ENCODE measurements at regions not wholly inside any gene's neighbourhood (a gene's known extent, or its start where the extent isn't known, plus 50 kb on each side); places are given as distances from the start of the nearest gene placed in this dataset.

- no peak for TF ChIP-seq CREB1 (CRISPR knock-in tag; IDR thresholded peaks at IDR 0.05; ENCODE audit: low read depth)
- TF ChIP-seq EZH2phosphoT487 (IDR thresholded peaks at IDR 0.05; ENCODE audit: unreplicated experiment): no peak
These were observed 1974.1 kb upstream of the PCDH20 start (continued) for GRCh38 chr13:63389756-63390155.

GRCh38 chr13:63381078-63381859 lies 1965.6 kb upstream of the PCDH20 start:
- H3K4me1 ChIP-seq (ENCODE audit: insufficient read depth): no peaks in the 10 kb centered on the region
- no peaks in the 10 kb centered on the region for H3K36me3 ChIP-seq (ENCODE audit: insufficient read depth)
- no peaks in the 10 kb centered on the region for H3K79me2 ChIP-seq (replicated peaks; ENCODE audit: insufficient read depth)
- H3K27ac Mint-ChIP-seq: no peak overlapping the region
- H3K27me3 Mint-ChIP-seq (ENCODE audit: insufficient read depth, low read depth, poor library complexity): peaks cover 4% of the 10 kb centered on the region
- no peaks in the 10 kb centered on the region for H3F3A ChIP-seq (replicated peaks; ENCODE audit: low read depth)
- H3K4me3 Mint-ChIP-seq: no peak overlapping the region
- no peak overlapping the region for H2AFZ ChIP-seq
- H3K4me3 ChIP-seq: no peak overlapping the region
- H3K4me1 Mint-ChIP-seq: no peaks in the 10 kb centered on the region
- peaks cover 9% of the 10 kb centered on the region; the same call in 1 of the 3 replicates for H3K36me3 Mint-ChIP-seq (ENCODE audit: low read depth)
- H3K27ac ChIP-seq (ENCODE audit: low read depth): no peak overlapping the region
- ATAC-seq (no peak), DNase-seq (ENCODE audit: low spot score) (no peak)
- H3K9me2 ChIP-seq (ENCODE audit: insufficient read depth): no peaks in the 10 kb centered on the region
- no peak overlapping the region for H3K4me2 ChIP-seq
- peaks cover 10% of the 10 kb centered on the region for H3K9me3 Mint-ChIP-seq
- no peaks in the 10 kb centered on the region for H4K20me1 ChIP-seq (replicated peaks; ENCODE audit: insufficient read depth)
- H3K27me3 ChIP-seq (ENCODE audit: insufficient read depth): no peaks in the 10 kb centered on the region
- TF ChIP-seq EZH2 (IDR thresholded peaks at IDR 0.05; ENCODE audit: low read depth, unreplicated experiment) (no peak), ZNF331 (CRISPR knock-in tag; IDR thresholded peaks at IDR 0.05; ENCODE audit: low read depth) (no peak), REST (IDR thresholded peaks at IDR 0.05; ENCODE audit: unreplicated experiment) (no peak), NANOG (IDR thresholded peaks at IDR 0.05; ENCODE audit: borderline replicate concordance) (no peak), JUNB (IDR thresholded peaks at IDR 0.05; ENCODE audit: unreplicated experiment) (no peak), EZH2phosphoT487 (IDR thresholded peaks at IDR 0.05; ENCODE audit: unreplicated experiment) (no peak), STAT1 (IDR thresholded peaks at IDR 0.05; ENCODE audit: unreplicated experiment) (no peak), CREB1 (CRISPR knock-in tag; IDR thresholded peaks at IDR 0.05; ENCODE audit: low read depth) (no peak), POLR2AphosphoS5 (IDR thresholded peaks at IDR 0.05; ENCODE audit: low read depth) (no peak)
- TF ChIP-seq, protein P1, sequence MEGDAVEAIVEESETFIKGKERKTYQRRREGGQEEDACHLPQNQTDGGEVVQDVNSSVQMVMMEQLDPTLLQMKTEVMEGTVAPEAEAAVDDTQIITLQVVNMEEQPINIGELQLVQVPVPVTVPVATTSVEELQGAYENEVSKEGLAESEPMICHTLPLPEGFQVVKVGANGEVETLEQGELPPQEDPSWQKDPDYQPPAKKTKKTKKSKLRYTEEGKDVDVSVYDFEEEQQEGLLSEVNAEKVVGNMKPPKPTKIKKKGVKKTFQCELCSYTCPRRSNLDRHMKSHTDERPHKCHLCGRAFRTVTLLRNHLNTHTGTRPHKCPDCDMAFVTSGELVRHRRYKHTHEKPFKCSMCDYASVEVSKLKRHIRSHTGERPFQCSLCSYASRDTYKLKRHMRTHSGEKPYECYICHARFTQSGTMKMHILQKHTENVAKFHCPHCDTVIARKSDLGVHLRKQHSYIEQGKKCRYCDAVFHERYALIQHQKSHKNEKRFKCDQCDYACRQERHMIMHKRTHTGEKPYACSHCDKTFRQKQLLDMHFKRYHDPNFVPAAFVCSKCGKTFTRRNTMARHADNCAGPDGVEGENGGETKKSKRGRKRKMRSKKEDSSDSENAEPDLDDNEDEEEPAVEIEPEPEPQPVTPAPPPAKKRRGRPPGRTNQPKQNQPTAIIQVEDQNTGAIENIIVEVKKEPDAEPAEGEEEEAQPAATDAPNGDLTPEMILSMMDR (conservative IDR thresholded peaks at IDR 0.05; ENCODE audit: low read depth in 2 of 2): no peak
- TF ChIP-seq, protein P2, sequence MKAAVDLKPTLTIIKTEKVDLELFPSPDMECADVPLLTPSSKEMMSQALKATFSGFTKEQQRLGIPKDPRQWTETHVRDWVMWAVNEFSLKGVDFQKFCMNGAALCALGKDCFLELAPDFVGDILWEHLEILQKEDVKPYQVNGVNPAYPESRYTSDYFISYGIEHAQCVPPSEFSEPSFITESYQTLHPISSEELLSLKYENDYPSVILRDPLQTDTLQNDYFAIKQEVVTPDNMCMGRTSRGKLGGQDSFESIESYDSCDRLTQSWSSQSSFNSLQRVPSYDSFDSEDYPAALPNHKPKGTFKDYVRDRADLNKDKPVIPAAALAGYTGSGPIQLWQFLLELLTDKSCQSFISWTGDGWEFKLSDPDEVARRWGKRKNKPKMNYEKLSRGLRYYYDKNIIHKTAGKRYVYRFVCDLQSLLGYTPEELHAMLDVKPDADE (IDR thresholded peaks at IDR 0.05): no peak
- TF ChIP-seq, protein P3, sequence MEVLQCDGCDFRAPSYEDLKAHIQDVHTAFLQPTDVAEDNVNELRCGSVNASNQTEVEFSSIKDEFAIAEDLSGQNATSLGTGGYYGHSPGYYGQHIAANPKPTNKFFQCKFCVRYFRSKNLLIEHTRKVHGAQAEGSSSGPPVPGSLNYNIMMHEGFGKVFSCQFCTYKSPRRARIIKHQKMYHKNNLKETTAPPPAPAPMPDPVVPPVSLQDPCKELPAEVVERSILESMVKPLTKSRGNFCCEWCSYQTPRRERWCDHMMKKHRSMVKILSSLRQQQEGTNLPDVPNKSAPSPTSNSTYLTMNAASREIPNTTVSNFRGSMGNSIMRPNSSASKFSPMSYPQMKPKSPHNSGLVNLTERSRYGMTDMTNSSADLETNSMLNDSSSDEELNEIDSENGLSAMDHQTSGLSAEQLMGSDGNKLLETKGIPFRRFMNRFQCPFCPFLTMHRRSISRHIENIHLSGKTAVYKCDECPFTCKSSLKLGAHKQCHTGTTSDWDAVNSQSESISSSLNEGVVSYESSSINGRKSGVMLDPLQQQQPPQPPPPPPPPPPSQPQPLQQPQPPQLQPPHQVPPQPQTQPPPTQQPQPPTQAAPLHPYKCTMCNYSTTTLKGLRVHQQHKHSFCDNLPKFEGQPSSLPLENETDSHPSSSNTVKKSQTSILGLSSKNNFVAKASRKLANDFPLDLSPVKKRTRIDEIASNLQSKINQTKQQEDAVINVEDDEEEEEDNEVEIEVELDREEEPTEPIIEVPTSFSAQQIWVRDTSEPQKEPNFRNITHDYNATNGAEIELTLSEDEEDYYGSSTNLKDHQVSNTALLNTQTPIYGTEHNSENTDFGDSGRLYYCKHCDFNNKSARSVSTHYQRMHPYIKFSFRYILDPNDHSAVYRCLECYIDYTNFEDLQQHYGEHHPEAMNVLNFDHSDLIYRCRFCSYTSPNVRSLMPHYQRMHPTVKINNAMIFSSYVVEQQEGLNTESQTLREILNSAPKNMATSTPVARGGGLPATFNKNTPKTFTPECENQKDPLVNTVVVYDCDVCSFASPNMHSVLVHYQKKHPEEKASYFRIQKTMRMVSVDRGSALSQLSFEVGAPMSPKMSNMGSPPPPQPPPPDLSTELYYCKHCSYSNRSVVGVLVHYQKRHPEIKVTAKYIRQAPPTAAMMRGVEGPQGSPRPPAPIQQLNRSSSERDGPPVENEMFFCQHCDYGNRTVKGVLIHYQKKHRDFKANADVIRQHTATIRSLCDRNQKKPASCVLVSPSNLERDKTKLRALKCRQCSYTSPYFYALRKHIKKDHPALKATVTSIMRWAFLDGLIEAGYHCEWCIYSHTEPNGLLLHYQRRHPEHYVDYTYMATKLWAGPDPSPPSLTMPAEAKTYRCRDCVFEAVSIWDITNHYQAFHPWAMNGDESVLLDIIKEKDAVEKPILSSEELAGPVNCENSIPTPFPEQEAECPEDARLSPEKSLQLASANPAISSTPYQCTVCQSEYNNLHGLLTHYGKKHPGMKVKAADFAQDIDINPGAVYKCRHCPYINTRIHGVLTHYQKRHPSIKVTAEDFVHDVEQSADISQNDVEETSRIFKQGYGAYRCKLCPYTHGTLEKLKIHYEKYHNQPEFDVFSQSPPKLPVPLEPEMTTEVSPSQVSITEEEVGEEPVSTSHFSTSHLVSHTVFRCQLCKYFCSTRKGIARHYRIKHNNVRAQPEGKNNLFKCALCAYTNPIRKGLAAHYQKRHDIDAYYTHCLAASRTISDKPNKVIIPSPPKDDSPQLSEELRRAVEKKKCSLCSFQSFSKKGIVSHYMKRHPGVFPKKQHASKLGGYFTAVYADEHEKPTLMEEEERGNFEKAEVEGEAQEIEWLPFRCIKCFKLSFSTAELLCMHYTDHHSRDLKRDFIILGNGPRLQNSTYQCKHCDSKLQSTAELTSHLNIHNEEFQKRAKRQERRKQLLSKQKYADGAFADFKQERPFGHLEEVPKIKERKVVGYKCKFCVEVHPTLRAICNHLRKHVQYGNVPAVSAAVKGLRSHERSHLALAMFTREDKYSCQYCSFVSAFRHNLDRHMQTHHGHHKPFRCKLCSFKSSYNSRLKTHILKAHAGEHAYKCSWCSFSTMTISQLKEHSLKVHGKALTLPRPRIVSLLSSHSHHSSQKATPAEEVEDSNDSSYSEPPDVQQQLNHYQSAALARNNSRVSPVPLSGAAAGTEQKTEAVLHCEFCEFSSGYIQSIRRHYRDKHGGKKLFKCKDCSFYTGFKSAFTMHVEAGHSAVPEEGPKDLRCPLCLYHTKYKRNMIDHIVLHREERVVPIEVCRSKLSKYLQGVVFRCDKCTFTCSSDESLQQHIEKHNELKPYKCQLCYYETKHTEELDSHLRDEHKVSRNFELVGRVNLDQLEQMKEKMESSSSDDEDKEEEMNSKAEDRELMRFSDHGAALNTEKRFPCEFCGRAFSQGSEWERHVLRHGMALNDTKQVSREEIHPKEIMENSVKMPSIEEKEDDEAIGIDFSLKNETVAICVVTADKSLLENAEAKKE (CRISPR knock-in tag; IDR thresholded peaks at IDR 0.05): no peak

All from GM23338 (cell line).